ENCODE measurements at regions not wholly inside any gene's neighbourhood (a gene's known extent, or its start where the extent isn't known, plus 50 kb on each side); places are given as distances from the start of the nearest gene placed in this dataset.
"Not testable (repeated sequence)": the region's sequence is repeated elsewhere in the genome, so short reads cannot be mapped to it uniquely, and the experiment has no call there.

GRCh38 chr2:34311816-34312215 is 712.7 kb upstream of the FAM98A start:
- no peak for DNase-seq (ENCODE audit: low spot score)

DNA sequence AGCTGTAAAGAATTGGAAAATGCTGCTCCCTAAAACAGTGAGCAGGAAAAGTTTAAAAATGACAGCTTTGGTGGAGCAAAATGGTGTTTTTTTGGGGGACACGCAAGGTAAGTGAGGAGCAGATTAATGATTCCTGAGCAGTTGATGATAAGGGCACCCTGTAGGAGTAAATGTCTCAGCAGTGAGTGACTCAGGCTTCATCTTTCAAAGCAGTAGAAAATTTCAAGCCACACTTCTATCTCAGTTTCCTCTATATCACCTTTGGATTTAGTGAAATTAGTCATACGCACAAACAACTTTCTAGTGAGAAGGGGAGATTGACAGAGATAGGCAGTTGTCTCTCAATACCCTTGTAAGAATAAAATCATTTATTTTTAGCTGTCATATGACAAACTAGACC is 709.0 kb upstream of the FAM98A start:
- no peak for DNase-seq (ENCODE audit: low spot score)

GRCh38 chr2:34307636-34308035 is 708.5 kb upstream of the FAM98A start:
- no peak for DNase-seq (ENCODE audit: low spot score)

DNA sequence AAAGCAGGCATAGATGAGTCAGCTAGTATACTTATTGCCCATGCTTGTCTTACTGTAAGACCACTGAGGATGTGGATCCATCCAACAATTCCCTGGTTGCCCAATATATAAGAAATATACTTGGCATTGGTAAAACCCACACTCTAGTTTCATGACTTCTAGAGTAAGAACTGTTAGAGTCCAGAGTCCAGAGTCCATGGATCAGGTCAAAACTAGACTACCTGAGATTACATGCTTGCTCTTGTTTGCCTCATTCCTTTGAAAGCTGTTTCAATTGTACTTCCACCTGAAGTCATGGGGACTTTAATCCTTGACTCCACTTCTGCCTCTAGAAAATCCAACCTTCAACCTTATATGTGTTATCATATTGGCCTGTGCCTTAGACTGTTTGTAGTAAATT is 707.6 kb upstream of the FAM98A start:
- no peak for DNase-seq (ENCODE audit: low spot score)

GRCh38 chr2:34305587-34305986 is 706.5 kb upstream of the FAM98A start:
- DNase-seq (ENCODE audit: low spot score), result no peak

DNA sequence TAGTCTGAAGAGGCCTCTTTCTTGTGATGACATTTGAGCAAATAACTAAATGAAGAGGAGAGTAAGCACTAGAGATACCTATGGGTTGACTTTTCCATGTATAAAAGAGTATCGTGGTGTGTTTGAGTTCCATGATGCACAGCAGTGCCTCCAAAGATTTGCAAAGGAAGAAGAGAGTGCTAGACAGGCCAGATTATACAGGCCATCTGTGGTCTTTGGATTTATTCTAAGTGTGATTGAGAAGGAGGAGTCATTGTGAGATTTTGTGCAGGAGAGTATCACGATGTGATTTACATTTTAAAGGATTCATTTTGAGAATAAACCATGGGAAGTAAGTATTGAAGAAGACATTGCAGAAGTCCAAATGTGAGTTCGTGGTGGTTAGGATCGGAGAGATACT is 695.9 kb upstream of the FAM98A start:
- DNase-seq (ENCODE audit: low spot score), result no peak

DNA sequence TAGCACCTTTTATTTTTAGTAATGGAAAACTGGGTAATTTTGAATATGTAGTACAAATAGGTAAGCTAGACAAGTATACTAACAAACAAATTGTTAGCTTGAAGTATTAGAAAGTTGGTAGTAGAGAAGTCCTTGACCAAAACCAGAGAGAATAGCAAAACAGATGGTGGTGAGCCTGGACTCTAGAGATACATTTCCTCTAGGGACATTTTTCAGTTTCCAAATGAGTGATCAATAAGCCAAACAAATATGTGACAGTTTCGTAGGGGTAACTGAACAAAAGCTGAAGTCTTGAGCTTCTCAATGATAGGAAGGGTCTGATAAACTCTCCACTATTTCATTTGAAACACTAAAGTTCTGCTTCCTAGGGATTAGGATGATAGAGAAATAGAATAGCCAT is 692.0 kb upstream of the FAM98A start:
- no peak for DNase-seq (ENCODE audit: low spot score)

- no peak for DNase-seq (ENCODE audit: low spot score)
These were observed 688.9 kb upstream of the FAM98A start for GRCh38 chr2:34288016-34288415.

- DNase-seq (ENCODE audit: low spot score), result no peak
These were observed 681.5 kb upstream of the FAM98A start for GRCh38 chr2:34280606-34281005.

GRCh38 chr2:34266908-34267697 is 668.0 kb upstream of the FAM98A start:
- DNase-seq (ENCODE audit: low spot score), result no peak

- no peak for DNase-seq (ENCODE audit: low spot score)
These were observed 662.6 kb upstream of the FAM98A start for GRCh38 chr2:34261701-34262100.

- DNase-seq (ENCODE audit: low spot score), result no peak
These were observed 655.3 kb upstream of the FAM98A start for GRCh38 chr2:34254272-34254878.

GRCh38 chr2:34252111-34252510 is 653.0 kb upstream of the FAM98A start:
- no peak for DNase-seq (ENCODE audit: low spot score)

DNA sequence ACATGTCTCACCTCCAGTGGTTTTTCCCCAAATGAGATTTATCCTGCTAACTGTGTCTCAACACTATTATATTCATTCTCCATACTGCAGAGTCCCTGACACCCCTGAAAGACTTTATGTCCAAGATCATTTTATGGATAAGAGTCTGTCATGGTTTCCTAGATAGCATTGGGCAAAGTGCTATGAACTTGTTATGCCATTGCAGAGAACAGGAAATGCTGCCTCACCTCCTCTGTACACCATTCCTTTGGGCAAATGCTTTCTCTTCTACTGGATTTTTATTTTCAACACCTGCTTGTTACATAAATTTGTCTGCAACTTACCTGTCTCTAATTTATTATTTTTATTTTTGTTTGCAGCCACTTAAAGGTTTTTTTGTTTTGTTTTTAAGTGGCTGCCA is 652.5 kb upstream of the FAM98A start:
- no peak for DNase-seq (ENCODE audit: low spot score)

- no peak for DNase-seq (ENCODE audit: low spot score)
These were observed 645.1 kb upstream of the FAM98A start for GRCh38 chr2:34244195-34244594.

DNA sequence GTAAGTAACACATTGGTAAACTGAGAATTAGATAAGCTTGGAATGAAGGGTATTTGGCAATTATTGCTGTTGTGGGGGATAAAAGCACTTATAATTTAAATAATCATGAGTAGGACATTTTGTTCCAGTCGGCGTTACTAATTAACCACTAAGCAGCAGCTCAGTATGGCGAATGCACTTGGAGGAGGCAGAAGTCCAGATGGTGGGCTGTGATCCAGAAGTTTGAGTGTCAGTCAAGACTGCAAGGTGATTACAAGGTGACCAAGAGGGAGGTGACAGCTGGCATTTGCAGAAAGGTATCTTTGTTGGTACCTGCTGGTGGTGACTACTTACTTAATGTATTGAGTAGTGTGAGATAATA is 643.6 kb upstream of the FAM98A start:
- no peak for DNase-seq (ENCODE audit: low spot score)

DNA sequence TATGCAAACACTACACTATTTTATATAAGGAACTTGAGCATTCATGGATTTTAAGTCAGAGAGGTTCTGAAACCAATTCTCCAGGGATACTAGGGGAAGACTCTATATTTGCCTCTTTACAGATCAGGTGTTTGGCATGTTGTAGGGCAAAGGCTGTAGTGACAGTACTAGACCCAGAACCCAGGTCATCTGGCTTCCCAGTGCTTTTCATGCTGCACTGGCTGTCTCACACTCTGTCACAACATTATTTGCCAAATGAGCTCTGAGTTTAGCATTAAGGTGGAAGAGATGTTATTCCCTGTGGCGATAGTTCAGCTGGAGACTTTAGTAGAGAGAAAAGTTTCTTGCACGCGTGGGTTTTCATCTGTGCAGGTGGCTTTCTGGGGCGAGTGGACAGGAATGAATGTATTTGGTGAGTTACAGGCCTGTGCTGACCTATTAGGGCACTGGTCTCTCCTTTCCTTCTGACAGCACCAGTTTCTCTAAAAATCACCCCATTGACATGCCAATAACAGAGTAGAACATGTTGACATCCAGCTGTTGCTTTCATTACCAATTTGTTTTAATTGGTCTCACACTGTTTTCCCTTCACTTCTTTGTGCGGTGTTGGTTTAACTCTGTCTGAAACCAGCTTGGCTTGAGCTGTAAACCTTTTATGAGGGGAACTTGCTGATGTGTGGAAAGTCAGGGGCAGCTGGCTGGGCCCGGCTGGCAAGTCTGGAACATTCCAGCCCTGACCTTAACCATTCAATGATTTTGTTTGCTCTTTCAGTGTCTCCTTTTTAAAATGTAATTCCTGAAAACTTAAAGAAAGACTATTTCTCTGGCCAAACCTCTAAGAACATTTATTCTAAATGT is 643.0 kb upstream of the FAM98A start:
- no peak for DNase-seq (ENCODE audit: low spot score)

- no peak for DNase-seq (ENCODE audit: low spot score)
These were observed 640.4 kb upstream of the FAM98A start for GRCh38 chr2:34239511-34239910.

DNA sequence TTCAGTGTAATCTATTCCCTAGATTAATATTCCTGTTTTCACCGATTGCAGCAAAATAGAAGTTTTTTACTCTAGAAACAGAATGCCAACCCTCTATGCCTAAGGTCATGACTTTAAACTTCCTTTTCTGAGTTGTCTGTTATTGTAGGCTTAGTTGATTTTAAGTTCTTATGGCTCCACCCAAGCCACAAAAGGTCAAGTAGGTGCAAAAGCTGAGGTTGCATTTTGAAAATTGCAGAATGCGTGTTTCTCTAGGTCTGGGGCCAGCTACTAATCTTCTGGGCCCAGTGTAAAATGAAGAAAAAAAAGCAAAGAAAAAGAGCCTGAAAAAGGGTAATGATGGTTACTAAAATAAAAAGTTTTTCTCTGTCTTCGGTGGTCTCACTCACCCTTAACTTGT is 635.7 kb upstream of the FAM98A start:
- no peak for DNase-seq (ENCODE audit: low spot score)

GRCh38 chr2:34229998-34230397 is 630.9 kb upstream of the FAM98A start:
- no peak for DNase-seq (ENCODE audit: low spot score)

- no peak for DNase-seq (ENCODE audit: low spot score)
These were observed 616.1 kb upstream of the FAM98A start for GRCh38 chr2:34215174-34215573.

- DNase-seq (ENCODE audit: low spot score), result not testable (repeated sequence)
These were observed 611.3 kb upstream of the FAM98A start for GRCh38 chr2:34210382-34210781.

GRCh38 chr2:34204560-34204959 is 605.5 kb upstream of the FAM98A start:
- DNase-seq (ENCODE audit: low spot score), result no peak
